Caki2 (cell line): ENCODE measurements at regions not wholly inside any gene's neighbourhood (a gene's known extent, or its start where the extent isn't known, plus 50 kb on each side); places are given as distances from the start of the nearest gene placed in this dataset.
"Not testable (repeated sequence)": the region's sequence is repeated elsewhere in the genome, so short reads cannot be mapped to it uniquely, and the experiment has no call there.

Experiments
- DNase-seq: peaks from one replicate; pipeline ENCODE4 v3.0.0-alpha.2; 2015; ENCODE audit warnings: low read depth
- in situ Hi-C: cut with HindIII; loops from 2 replicates; pipeline ENCODE4 v1.10.0; 2016; ENCODE audit warnings: low sequenced_read_pairs, low pct_unique_long_range_greater_than_20kb, mixed read lengths

GRCh38 chr20:60091861-60092260 is 133.6 kb downstream of the CDH26 start:
- in situ Hi-C loops, result no loop called here
- DNase-seq, result no peak

GRCh38 chr20:60092729-60093128 is 134.5 kb downstream of the CDH26 start:
- in situ Hi-C loops, result no loop called here
- no peak for DNase-seq

DNA sequence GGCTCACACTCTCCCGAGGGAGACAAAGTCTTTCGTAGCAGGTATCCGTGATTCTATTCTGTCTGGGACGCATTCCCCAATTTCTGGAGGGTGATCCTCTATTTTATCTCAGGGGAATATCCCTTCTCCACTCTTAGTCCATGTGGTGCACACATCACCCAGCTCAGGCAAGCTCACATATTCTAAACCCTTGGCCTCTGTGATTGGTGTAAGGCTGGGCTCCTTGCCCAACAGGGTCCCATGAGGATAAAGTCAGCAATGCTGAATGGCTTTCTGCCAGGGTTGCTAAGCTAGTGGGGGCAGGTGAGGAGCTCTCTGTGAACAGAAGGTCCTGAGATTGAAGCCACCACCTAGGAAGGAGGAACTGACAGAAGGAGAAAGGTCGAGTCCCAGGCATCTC is 137.2 kb downstream of the CDH26 start:
- DNase-seq, result no peak
- in situ Hi-C loops, result no loop called here

- in situ Hi-C loops, result no loop called here
- DNase-seq, result no peak
Measured at GRCh38 chr20:60096166-60096565, 137.9 kb downstream of the CDH26 start.

- in situ Hi-C loops, result no loop called here
Measured at GRCh38 chr20:60097285-60097684, 139.1 kb downstream of the CDH26 start.

DNA sequence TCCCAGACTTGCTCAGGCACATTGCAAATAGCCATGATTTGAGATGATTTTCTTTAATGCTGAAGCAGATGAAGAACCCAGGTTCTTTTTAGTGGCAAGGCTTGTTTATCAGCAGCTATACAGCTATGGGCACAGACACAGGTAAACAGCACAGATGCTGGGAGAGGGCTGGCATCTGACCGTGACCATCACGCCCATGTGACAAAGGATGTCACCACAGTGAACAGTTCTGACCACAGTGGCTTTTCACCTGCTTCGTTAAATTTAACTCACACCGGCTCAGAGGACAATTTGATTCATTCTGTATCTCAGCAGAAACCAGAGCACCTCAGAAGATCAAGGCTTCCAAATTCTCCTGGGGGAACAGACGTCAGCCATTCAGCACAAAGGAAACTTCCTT is 142.6 kb downstream of the CDH26 start:
- in situ Hi-C loops, result no loop called here
- DNase-seq, result no peak

More at GRCh38 chr20:60097285-60097684, 139.1 kb downstream of the CDH26 start:
- DNase-seq, result no peak

- in situ Hi-C loops, result no loop called here
- no peak for DNase-seq
Measured at GRCh38 chr20:60101201-60101890, 143.1 kb downstream of the CDH26 start.

GRCh38 chr20:60101891-60102281 is 143.7 kb downstream of the CDH26 start:
- DNase-seq, result no peak
- in situ Hi-C loops, result no loop called here

DNA sequence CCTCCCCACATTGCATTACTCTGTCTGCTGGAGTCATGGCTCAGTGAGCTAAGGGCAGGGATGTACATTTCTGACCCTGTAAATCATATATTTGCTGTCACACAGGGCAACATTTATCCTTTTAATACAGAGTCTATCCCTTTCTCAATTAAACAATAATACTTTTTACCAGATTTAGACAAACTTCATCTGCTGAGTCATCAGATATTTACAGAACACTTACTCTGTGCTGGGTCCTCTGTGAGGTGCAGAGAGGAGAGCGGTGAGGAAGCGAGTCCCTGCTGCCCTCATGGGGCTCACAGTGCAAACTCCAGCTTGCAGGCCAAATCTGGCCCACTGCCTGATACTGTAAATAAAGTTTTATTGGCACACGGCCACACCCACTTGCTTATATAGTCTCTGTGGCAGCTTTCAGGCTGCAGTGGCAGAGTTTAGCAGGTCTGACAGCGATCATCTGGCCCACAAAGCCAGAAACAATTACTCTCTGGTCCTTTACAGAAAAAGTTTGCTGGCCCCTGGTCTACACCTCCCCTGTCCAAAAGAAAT is 144.5 kb downstream of the CDH26 start:
- in situ Hi-C loops, result no loop called here

GRCh38 chr20:60104993-60105803 is 147.0 kb downstream of the CDH26 start:
- DNase-seq, result no peak
- in situ Hi-C loops, result no loop called here

More for the DNA sequence above, 144.5 kb downstream of the CDH26 start:
- no peak for DNase-seq

DNA sequence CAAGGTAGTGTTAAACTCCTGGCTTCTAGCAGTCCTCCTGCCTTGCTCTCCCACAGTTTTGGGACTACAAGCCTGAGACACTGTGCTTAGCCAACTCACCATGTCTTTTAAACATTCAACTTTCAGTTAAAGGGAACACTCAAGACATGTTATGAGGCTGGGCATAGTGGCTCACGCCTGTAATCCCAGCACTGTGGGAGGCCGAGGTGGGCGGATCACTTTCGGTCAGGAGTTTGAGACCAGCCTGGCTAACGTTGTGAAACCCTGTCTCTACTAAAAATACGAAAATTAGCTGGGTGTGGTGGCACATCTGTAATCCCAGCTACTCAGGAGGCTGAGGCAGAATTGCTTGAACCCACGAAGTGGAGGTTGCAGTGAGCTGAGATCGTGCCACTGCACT is 148.0 kb downstream of the CDH26 start:
- DNase-seq, in situ Hi-C loops: not testable (repeated sequence)

DNA sequence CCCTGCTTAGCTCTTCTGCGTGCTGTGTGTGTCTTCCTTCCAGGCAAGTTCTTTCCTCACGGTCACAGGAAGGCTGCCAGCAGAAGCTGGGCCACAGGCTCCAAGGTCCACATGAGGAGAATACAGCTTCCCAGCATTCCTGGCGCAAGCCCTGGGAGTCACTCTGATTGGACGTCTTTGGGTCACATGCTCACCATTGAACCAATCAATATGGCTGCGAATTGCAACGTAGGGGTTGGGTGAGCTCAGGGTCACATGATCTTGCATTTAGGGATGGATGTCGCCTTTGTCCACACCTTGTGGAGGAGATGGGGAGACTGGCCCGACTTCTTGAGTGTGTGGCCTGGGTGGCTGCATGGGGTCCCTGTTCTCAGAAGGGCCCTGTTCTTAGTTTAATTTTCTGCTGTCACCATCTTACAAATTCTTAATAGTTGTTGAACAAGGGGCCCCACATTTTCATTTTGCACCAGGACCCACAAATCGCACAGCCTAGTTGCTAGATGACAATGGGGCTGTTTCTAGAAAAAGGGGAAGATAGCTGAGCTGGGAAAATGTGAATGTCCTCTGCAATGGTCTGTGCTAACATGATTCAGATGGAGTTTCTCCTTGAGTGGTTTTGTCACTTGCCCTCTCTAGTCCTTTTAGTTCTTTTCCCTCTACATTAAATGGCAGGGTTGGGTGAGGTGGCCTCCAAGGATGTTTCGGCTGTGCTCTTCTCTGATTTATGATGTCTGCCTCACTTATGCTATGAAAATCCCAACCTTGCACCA is 149.6 kb downstream of the CDH26 start:
- in situ Hi-C loops, result no loop called here
- no peak for DNase-seq

DNA sequence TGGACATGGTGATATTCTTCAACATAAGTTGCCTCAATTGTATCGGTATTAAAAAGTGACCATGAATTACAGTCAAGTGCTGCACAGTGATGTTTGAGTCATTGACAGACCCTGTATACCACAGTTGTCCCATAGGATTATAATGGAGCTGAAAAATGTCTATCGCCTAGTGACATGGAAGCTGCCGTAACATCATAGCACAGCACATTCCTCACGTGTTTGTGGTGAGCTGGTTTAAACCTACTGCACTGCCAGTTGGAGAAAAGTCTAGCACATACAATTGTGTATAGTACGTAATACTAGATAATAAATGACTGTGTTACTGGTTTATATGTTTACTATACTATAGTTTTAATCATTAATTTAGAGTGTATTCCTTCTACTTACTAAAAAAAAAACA is 150.2 kb downstream of the CDH26 start:
- in situ Hi-C loops, result no loop called here
- no peak for DNase-seq

DNA sequence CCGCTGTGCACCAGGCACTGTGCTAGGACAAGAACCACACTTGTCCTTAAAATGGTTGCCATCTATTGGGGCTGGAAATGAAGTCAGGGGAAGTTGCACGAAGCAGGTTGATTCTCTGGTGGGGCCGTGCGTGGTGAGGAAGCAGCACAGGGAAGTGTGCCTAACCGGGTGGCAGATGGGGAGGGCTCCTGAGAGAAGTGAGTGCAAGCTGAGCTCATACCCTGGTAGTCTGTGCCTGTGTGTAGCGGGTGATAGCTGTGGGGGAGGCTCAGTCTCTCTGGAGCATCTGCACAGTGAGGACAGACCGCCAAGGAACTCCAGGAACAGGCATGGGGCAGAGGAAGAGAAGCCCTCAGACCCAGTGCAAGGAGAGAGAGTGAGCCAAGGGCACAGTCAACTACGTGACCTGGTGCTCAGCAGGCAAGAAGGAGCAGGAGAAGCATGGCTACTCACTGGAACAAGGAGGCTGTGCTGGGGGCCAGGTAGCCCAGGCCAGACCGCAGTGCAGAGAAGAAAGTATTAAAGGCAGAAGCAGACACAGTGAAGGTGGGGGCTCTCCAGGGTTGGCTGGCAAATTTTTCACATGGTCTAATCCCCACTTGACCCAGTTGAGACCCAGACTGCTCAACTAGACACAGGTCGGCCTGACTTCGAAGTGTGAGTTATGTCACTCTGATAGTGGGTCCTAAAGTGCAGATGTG is 155.0 kb downstream of the CDH26 start:
- in situ Hi-C loops, result no loop called here
- no peak for DNase-seq

GRCh38 chr20:60113771-60114170 is 155.5 kb downstream of the CDH26 start:
- no peak for DNase-seq

GRCh38 chr20:60115451-60115850 is 157.2 kb downstream of the CDH26 start:
- in situ Hi-C loops, result no loop called here
- DNase-seq, result no peak

More at GRCh38 chr20:60113771-60114170, 155.5 kb downstream of the CDH26 start:
- in situ Hi-C loops, result no loop called here

GRCh38 chr20:60116128-60116909 is 158.1 kb downstream of the CDH26 start:
- in situ Hi-C loops, result no loop called here
- DNase-seq, result no peak
